Smooth muscle cell (in vitro differentiated cells): ENCODE measurements at regions not wholly inside any gene's neighbourhood (a gene's known extent, or its start where the extent isn't known, plus 50 kb on each side); places are given as distances from the start of the nearest gene placed in this dataset.

Source experiments
- DNase-seq: peaks from one replicate; lab custom pipeline; 2025; ENCODE audit not compliant: unreplicated experiment; lab: John Stamatoyannopoulos, UW
- H2AFZ ChIP-seq: fragments of 200-600 bp; sonication (generic); 2 replicates; pipeline ENCODE4 v1.6.0; 2016; ENCODE audit warnings: antibody characterized with exemption, low read depth, mild to moderate bottlenecking
- H3F3A ChIP-seq: fragments of 200-600 bp; sonication (generic); 2 replicates; pipeline ENCODE4 v1.6.0; 2017; ENCODE audit warnings: antibody characterized with exemption, low read depth
- H3K27ac ChIP-seq: fragments of 200-600 bp; sonication (generic); 2 replicates; pipeline ENCODE4 v1.5.1; 2016; ENCODE audit warnings: low read depth, mild to moderate bottlenecking
- H3K27me3 ChIP-seq: fragments of 200-600 bp; sonication (generic); 2 replicates; pipeline ENCODE4 v1.6.1; 2016; ENCODE audit warnings: low read depth, mild to moderate bottlenecking
- H3K36me3 ChIP-seq: fragments of 200-600 bp; sonication (generic); 2 replicates; pipeline ENCODE4 v1.5.1; 2016; ENCODE audit warnings: low read depth
- H3K4me1 ChIP-seq: fragments of 200-600 bp; sonication (generic); 2 replicates; pipeline ENCODE4 v1.5.1; 2016; ENCODE audit warnings: low read depth
- H3K4me2 ChIP-seq: fragments of 200-600 bp; sonication (generic); 2 replicates; pipeline ENCODE4 v1.6.0; 2016; ENCODE audit warnings: mild to moderate bottlenecking
- H3K4me3 ChIP-seq: fragments of 200-600 bp; sonication (generic); 2 replicates; pipeline ENCODE4 v1.5.1; 2016; ENCODE audit warnings: mild to moderate bottlenecking
- H3K79me2 ChIP-seq: fragments of 200-600 bp; sonication (generic); 2 replicates; pipeline ENCODE4 v1.6.0; 2016; ENCODE audit warnings: low read depth, mild to moderate bottlenecking
- H3K9ac ChIP-seq: fragments of 200-600 bp; sonication (generic); 2 replicates; pipeline ENCODE4 v1.6.0; 2016; ENCODE audit warnings: low read depth
- H3K9me3 ChIP-seq: fragments of 200-600 bp; sonication (generic); replicated peaks from 2 replicates; pipeline ENCODE4 v1.5.1; 2016; ENCODE audit warnings: low read depth
- H4K20me1 ChIP-seq: fragments of 200-600 bp; sonication (generic); 2 replicates; pipeline ENCODE4 v1.6.0; 2016; ENCODE audit warnings: low read depth
- WGBS: methylation state at CpG from one replicate; pipeline ENCODE4 v1.1.7; 2016; ENCODE audit warnings: low lambda C conversion rate; 5-methylcytosine and 5-hydroxymethylcytosine counted together
- TF ChIP-seq, protein P1 (sequence below): fragments of 200-600 bp; sonication (generic); IDR thresholded peaks from 2 replicates; pipeline ENCODE4 v1.5.1; 2017; ENCODE audit warnings: borderline replicate concordance, mild to moderate bottlenecking, antibody characterized with exemption; ENCODE audit not compliant: insufficient read depth, poor library complexity, severe bottlenecking

DNA sequence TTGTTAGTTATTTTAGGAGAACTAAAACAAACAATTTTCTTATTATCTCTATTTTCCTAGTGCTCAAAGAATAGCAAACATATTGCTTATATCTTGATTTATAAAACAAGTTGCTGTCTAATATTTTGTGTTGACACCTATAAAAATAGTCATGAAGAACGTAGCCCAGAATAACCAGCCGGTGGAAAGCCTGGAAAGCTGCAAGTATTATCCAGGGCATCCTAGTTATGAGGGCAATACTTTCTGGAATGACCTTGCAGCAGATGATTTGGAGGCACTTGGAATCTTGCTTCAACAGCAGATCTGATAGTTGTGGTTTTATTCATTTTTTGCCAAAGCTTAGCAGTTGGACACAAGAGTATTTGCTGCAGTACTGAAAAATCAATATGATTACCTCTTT, 948.7 kb downstream of the LRFN5 start:
- Histone ChIP-seq H3K9ac (no peak overlapping the region), H3K36me3 (no peaks in the 10 kb centered on the region), H3K4me1 (no peaks in the 10 kb centered on the region), H3K27me3 (no peaks in the 10 kb centered on the region), H3F3A (no peaks in the 10 kb centered on the region), H3K9me3 (no peaks in the 10 kb centered on the region), H3K79me2 (no peaks in the 10 kb centered on the region), H3K4me3 (no peak overlapping the region), H3K27ac (no peak overlapping the region), H3K4me2 (no peak overlapping the region), H2AFZ (no peak overlapping the region), H4K20me1 (no peaks in the 10 kb centered on the region)
- DNase-seq, result no peak
- 84% methylated on average over 2 of the region's 2 CpGs for WGBS
- TF ChIP-seq, protein P1, sequence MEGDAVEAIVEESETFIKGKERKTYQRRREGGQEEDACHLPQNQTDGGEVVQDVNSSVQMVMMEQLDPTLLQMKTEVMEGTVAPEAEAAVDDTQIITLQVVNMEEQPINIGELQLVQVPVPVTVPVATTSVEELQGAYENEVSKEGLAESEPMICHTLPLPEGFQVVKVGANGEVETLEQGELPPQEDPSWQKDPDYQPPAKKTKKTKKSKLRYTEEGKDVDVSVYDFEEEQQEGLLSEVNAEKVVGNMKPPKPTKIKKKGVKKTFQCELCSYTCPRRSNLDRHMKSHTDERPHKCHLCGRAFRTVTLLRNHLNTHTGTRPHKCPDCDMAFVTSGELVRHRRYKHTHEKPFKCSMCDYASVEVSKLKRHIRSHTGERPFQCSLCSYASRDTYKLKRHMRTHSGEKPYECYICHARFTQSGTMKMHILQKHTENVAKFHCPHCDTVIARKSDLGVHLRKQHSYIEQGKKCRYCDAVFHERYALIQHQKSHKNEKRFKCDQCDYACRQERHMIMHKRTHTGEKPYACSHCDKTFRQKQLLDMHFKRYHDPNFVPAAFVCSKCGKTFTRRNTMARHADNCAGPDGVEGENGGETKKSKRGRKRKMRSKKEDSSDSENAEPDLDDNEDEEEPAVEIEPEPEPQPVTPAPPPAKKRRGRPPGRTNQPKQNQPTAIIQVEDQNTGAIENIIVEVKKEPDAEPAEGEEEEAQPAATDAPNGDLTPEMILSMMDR, result no peak

DNA sequence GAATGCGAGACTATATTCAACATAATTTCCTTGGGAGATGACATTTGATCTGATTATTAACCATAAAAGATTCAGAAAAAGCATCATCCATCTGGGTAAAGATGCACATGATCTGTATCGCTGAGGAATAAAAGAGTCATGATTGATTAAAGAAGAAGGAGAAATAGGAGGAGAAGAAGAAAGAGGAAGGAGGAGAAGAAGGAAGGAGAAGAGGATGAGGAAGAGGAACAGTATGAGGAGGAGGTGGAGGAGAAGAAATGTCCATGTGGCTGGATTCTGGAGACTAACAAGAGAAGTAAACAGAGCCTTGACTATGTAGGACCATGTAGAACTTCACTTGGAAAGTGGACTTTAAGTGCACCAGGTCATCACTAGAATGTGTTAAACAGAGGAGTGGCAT, 947.4 kb downstream of the LRFN5 start:
- WGBS, result 95% methylated on average over 2 of the region's 2 CpGs

DNA sequence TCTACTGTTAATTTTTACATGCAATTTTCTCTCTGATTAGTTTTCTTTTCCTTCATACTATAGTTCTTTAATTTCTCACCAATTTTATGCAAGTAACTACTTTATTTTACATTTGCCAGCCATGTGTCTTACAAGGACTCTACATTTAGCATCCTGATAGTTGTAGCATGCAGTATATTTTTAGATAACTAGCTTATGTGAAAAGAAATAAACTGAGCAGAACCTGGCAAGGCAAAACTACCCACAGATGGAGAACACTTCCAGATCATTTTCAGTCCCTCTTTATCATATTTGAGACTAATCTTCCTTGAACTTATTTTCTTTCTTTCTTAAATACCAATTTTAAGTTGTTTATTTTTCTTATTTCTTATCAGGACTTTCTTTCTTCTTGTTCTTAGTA, 943.6 kb downstream of the LRFN5 start:
- DNase-seq, result no peak
- H3K27ac ChIP-seq, result no peak overlapping the region
- H3K79me2 ChIP-seq, result no peaks in the 10 kb centered on the region
- H3K4me3 ChIP-seq, result no peak overlapping the region
- no peaks in the 10 kb centered on the region for H3K9me3 ChIP-seq
- TF ChIP-seq, protein P1, result no peak
- no peaks in the 10 kb centered on the region for H3F3A ChIP-seq
- no peaks in the 10 kb centered on the region for H4K20me1 ChIP-seq
- H3K9ac ChIP-seq, result no peak overlapping the region
- no peaks in the 10 kb centered on the region for H3K36me3 ChIP-seq
- no peak overlapping the region for H2AFZ ChIP-seq
- H3K27me3 ChIP-seq, result no peaks in the 10 kb centered on the region
- H3K4me2 ChIP-seq, result no peak overlapping the region
- no peaks in the 10 kb centered on the region for H3K4me1 ChIP-seq

More for the DNA sequence above, 947.4 kb downstream of the LRFN5 start:
- Histone ChIP-seq H2AFZ (no peak overlapping the region), H3K9ac (no peak overlapping the region), H3K4me1 (no peaks in the 10 kb centered on the region), H3K9me3 (no peaks in the 10 kb centered on the region), H3K79me2 (no peaks in the 10 kb centered on the region), H3K4me3 (no peak overlapping the region), H3K36me3 (no peaks in the 10 kb centered on the region), H3F3A (no peaks in the 10 kb centered on the region), H3K27ac (no peak overlapping the region), H4K20me1 (no peaks in the 10 kb centered on the region), H3K4me2 (no peak overlapping the region), H3K27me3 (no peaks in the 10 kb centered on the region)
- TF ChIP-seq, protein P1, result no peak
- no peak for DNase-seq

DNA sequence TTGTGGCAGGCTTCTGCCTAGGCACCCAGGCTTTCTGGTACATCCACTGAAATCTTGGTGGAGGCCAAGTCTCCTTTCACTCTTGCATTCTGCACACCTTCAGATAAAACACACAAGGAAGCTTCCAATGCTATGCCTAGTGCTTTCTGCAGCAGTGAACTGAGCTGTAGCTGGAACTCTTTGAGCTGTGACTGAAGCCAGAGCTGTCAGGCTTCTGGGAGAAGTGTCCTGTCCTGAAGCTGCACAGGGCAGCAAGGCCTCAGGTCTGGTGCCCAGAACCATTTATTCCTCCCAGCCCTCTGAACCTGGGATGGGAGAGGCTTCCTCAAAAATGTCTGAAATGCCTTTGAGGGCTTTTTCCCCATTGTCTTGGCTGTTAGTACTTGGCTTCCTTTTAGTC, 941.7 kb downstream of the LRFN5 start:
- H3K9me3 ChIP-seq, result no peaks in the 10 kb centered on the region
- no peak overlapping the region for H3K9ac ChIP-seq
- no peaks in the 10 kb centered on the region for H4K20me1 ChIP-seq
- no peaks in the 10 kb centered on the region for H3K27me3 ChIP-seq
- H3K4me3 ChIP-seq, result no peak overlapping the region
- H3K79me2 ChIP-seq, result no peaks in the 10 kb centered on the region
- H2AFZ ChIP-seq, result no peak overlapping the region
- no peak overlapping the region for H3K4me2 ChIP-seq
- DNase-seq, result no peak
- H3K27ac ChIP-seq, result no peak overlapping the region
- H3K36me3 ChIP-seq, result no peaks in the 10 kb centered on the region
- no peaks in the 10 kb centered on the region for H3K4me1 ChIP-seq
- no peaks in the 10 kb centered on the region for H3F3A ChIP-seq
- TF ChIP-seq, protein P1, result no peak
